ENCODE measurements at regions not wholly inside any gene's neighbourhood (a gene's known extent, or its start where the extent isn't known, plus 50 kb on each side); places are given as distances from the start of the nearest gene placed in this dataset.

- Histone ChIP-seq H3K4me1 (ENCODE audit: low read length) (no peaks in the 10 kb centered on the region), H3K79me2 (ENCODE audit: low read length) (no peaks in the 10 kb centered on the region), H3K36me3 (replicated peaks; ENCODE audit: low read depth, low read length) (no peaks in the 10 kb centered on the region), H3K4me2 (ENCODE audit: low read length) (no peak overlapping the region), H2AFZ (ENCODE audit: low read depth, low read length) (no peak overlapping the region), H3K27ac (ENCODE audit: low read length) (no peak overlapping the region), H3K27me3 (ENCODE audit: low read depth, low read length) (no peaks in the 10 kb centered on the region), H3K9me3 (ENCODE audit: insufficient read depth, low read length) (no peaks in the 10 kb centered on the region), H3K9ac (ENCODE audit: low read length) (no peak overlapping the region), H3K4me3 (ENCODE audit: low read length) (no peak overlapping the region), H4K20me1 (ENCODE audit: insufficient read depth, low read length) (no peaks in the 10 kb centered on the region)
- no peak for TF ChIP-seq EZH2phosphoT487 (IDR thresholded peaks at IDR 0.05; ENCODE audit: low read depth)
- TF ChIP-seq CTCF (IDR thresholded peaks at IDR 0.05; ENCODE audit: low read depth, low read length) = no peak
Observed at GRCh38 chr12:90153827-90154226, 445.2 kb upstream of the ATP2B1 start.

GRCh38 chr12:90152897-90153624, 444.4 kb upstream of the ATP2B1 start:
- Histone ChIP-seq H2AFZ (ENCODE audit: low read depth, low read length) (no peak overlapping the region), H3K4me3 (ENCODE audit: low read length) (no peak overlapping the region), H3K4me2 (ENCODE audit: low read length) (no peak overlapping the region), H3K27ac (ENCODE audit: low read length) (no peak overlapping the region), H3K4me1 (ENCODE audit: low read length) (no peaks in the 10 kb centered on the region), H4K20me1 (ENCODE audit: insufficient read depth, low read length) (no peaks in the 10 kb centered on the region), H3K36me3 (replicated peaks; ENCODE audit: low read depth, low read length) (no peaks in the 10 kb centered on the region), H3K79me2 (ENCODE audit: low read length) (no peaks in the 10 kb centered on the region), H3K9ac (ENCODE audit: low read length) (no peak overlapping the region), H3K9me3 (ENCODE audit: insufficient read depth, low read length) (no peaks in the 10 kb centered on the region), H3K27me3 (ENCODE audit: low read depth, low read length) (no peaks in the 10 kb centered on the region)
- TF ChIP-seq EZH2phosphoT487 (IDR thresholded peaks at IDR 0.05; ENCODE audit: low read depth) = no peak
- TF ChIP-seq CTCF (IDR thresholded peaks at IDR 0.05; ENCODE audit: low read depth, low read length) = no peak

GRCh38 chr12:90151491-90152015, 442.9 kb upstream of the ATP2B1 start:
- H4K20me1 ChIP-seq (ENCODE audit: insufficient read depth, low read length) = no peaks in the 10 kb centered on the region
- no peaks in the 10 kb centered on the region for H3K9me3 ChIP-seq (ENCODE audit: insufficient read depth, low read length)
- no peaks in the 10 kb centered on the region for H3K4me1 ChIP-seq (ENCODE audit: low read length)
- H3K4me3 ChIP-seq (ENCODE audit: low read length) = no peak overlapping the region
- no peaks in the 10 kb centered on the region for H3K79me2 ChIP-seq (ENCODE audit: low read length)
- H2AFZ ChIP-seq (ENCODE audit: low read depth, low read length) = no peak overlapping the region
- H3K36me3 ChIP-seq (replicated peaks; ENCODE audit: low read depth, low read length) = no peaks in the 10 kb centered on the region
- no peak overlapping the region for H3K9ac ChIP-seq (ENCODE audit: low read length)
- no peak overlapping the region for H3K4me2 ChIP-seq (ENCODE audit: low read length)
- TF ChIP-seq CTCF (IDR thresholded peaks at IDR 0.05; ENCODE audit: low read depth, low read length) = no peak
- TF ChIP-seq EZH2phosphoT487 (IDR thresholded peaks at IDR 0.05; ENCODE audit: low read depth) = no peak
- H3K27ac ChIP-seq (ENCODE audit: low read length) = no peak overlapping the region
- H3K27me3 ChIP-seq (ENCODE audit: low read depth, low read length) = no peaks in the 10 kb centered on the region

GRCh38 chr12:90149453-90149852, 440.8 kb upstream of the ATP2B1 start:
- no peaks in the 10 kb centered on the region for H3K4me1 ChIP-seq (ENCODE audit: low read length)
- TF ChIP-seq CTCF (IDR thresholded peaks at IDR 0.05; ENCODE audit: low read depth, low read length) = no peak
- TF ChIP-seq EZH2phosphoT487 (IDR thresholded peaks at IDR 0.05; ENCODE audit: low read depth) = no peak
- H3K36me3 ChIP-seq (replicated peaks; ENCODE audit: low read depth, low read length) = no peaks in the 10 kb centered on the region
- no peak overlapping the region for H3K4me2 ChIP-seq (ENCODE audit: low read length)
- no peak overlapping the region for H3K9ac ChIP-seq (ENCODE audit: low read length)
- H3K4me3 ChIP-seq (ENCODE audit: low read length) = no peak overlapping the region
- no peaks in the 10 kb centered on the region for H3K9me3 ChIP-seq (ENCODE audit: insufficient read depth, low read length)
- no peaks in the 10 kb centered on the region for H4K20me1 ChIP-seq (ENCODE audit: insufficient read depth, low read length)
- H3K79me2 ChIP-seq (ENCODE audit: low read length) = no peaks in the 10 kb centered on the region
- H2AFZ ChIP-seq (ENCODE audit: low read depth, low read length) = no peak overlapping the region
- no peaks in the 10 kb centered on the region for H3K27me3 ChIP-seq (ENCODE audit: low read depth, low read length)
- H3K27ac ChIP-seq (ENCODE audit: low read length) = no peak overlapping the region
